ENCODE measurements at regions not wholly inside any gene's neighbourhood (a gene's known extent, or its start where the extent isn't known, plus 50 kb on each side); places are given as distances from the start of the nearest gene placed in this dataset.

- intact Hi-C loops (cut with micrococcal nuclease; ENCODE audit: unreplicated experiment), result no loop called here
- H3K27me3 ChIP-seq (replicated peaks in 1 of 2; ENCODE audit: control insufficient read depth in 2 of 2, insufficient read depth in 2 of 2, low read length in 1 of 2), result peaks cover 0 to 1% of the 10 kb centered on the region in 2 experiments; a peak in 3 of 4 replicates
- RAD21 ChIA-PET (ENCODE audit: unreplicated experiment), result no interaction called here
- no peak for FAIRE-seq
- ATAC-seq, result no peak
- H3K9me3 ChIP-seq (replicated peaks; ENCODE audit: control insufficient read depth, insufficient read depth, low read length), result no peaks in the 10 kb centered on the region
- H3K4me2 ChIP-seq (ENCODE audit: control insufficient read depth, insufficient read depth), result no peak overlapping the region
- H3K27ac ChIP-seq (ENCODE audit: control insufficient read depth, insufficient read depth), result no peak overlapping the region
- POLR2A ChIA-PET, result no interaction called here
- BruUV-seq (replicated peaks), result no TSS peak
- DNase-seq (ENCODE audit: low read depth, low spot score), result no peak
- CTCF ChIA-PET, result no interaction called here
- in situ Hi-C loops (cut with MboI), result no loop called here
- H3K9ac ChIP-seq (ENCODE audit: control insufficient read depth, insufficient read depth, low read length), result no peak overlapping the region
- TF ChIP-seq ESRRA (IDR thresholded peaks at IDR 0.05; ENCODE audit: low read length), result no peak
- TF ChIP-seq, protein P1, sequence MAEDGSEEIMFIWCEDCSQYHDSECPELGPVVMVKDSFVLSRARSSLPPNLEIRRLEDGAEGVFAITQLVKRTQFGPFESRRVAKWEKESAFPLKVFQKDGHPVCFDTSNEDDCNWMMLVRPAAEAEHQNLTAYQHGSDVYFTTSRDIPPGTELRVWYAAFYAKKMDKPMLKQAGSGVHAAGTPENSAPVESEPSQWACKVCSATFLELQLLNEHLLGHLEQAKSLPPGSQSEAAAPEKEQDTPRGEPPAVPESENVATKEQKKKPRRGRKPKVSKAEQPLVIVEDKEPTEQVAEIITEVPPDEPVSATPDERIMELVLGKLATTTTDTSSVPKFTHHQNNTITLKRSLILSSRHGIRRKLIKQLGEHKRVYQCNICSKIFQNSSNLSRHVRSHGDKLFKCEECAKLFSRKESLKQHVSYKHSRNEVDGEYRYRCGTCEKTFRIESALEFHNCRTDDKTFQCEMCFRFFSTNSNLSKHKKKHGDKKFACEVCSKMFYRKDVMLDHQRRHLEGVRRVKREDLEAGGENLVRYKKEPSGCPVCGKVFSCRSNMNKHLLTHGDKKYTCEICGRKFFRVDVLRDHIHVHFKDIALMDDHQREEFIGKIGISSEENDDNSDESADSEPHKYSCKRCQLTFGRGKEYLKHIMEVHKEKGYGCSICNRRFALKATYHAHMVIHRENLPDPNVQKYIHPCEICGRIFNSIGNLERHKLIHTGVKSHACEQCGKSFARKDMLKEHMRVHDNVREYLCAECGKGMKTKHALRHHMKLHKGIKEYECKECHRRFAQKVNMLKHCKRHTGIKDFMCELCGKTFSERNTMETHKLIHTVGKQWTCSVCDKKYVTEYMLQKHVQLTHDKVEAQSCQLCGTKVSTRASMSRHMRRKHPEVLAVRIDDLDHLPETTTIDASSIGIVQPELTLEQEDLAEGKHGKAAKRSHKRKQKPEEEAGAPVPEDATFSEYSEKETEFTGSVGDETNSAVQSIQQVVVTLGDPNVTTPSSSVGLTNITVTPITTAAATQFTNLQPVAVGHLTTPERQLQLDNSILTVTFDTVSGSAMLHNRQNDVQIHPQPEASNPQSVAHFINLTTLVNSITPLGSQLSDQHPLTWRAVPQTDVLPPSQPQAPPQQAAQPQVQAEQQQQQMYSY (CRISPR knock-in tag; IDR thresholded peaks at IDR 0.05), result no peak
- TF ChIP-seq RB1 (IDR thresholded peaks at IDR 0.05; ENCODE audit: borderline replicate concordance), result no peak
- TF ChIP-seq FOS (IDR thresholded peaks at IDR 0.05; ENCODE audit: borderline replicate concordance, extremely low read depth, insufficient read length), result no peak
- TF ChIP-seq CTCF (IDR thresholded peaks at IDR 0.05 in 2 of 3, conservative IDR thresholded peaks at IDR 0.05 in 1 of 3; ENCODE audit: control insufficient read depth in 2 of 3, extremely low read depth in 1 of 3, insufficient read depth in 1 of 3, low read depth in 3 of 3, low read length in 3 of 3), result no peak
- no peak for TF ChIP-seq NR2C2 (IDR thresholded peaks at IDR 0.05; ENCODE audit: borderline replicate concordance, control insufficient read depth, insufficient read length, low read depth)
- no peaks in the 10 kb centered on the region for H4K20me1 ChIP-seq (ENCODE audit: control insufficient read depth, insufficient read depth)
- SMC1A ChIA-PET (ENCODE audit: uncharacterized antibody, unreplicated experiment), result no interaction called here
- H3K79me2 ChIP-seq (ENCODE audit: control insufficient read depth, insufficient read depth, low read length), result no peaks in the 10 kb centered on the region
- WGBS (ENCODE audit: insufficient coverage, insufficient replicate concordance, low lambda C conversion rate, missing lambda C conversion rate), result 32% methylated on average over 3 of the region's 3 CpGs
- H3K36me3 ChIP-seq (ENCODE audit: control insufficient read depth in 2 of 2, insufficient read depth in 2 of 2, low read length in 1 of 2), result no peaks in the 10 kb centered on the region
- no peak overlapping the region for H3K4me3 ChIP-seq
- no peak overlapping the region for H2AFZ ChIP-seq (ENCODE audit: control insufficient read depth, low read depth, low read length)
- no peaks in the 10 kb centered on the region for H3K4me1 ChIP-seq (ENCODE audit: control insufficient read depth, insufficient read depth, low read length)
Observed at GRCh38 chr5:36422952-36423351, 121.2 kb upstream of the RANBP3L start.
